Lower leg skin (tissue), 4 donors: ENCODE measurements at regions not wholly inside any gene's neighbourhood (a gene's known extent, or its start where the extent isn't known, plus 50 kb on each side); places are given as distances from the start of the nearest gene placed in this dataset.
A peak's percentile ranks its signal among the peaks of the same experiment; 100 is the strongest.

ENCODE experiments used
- DNase-seq, 2 donors: peaks; one replicate each; pipeline ENCODE4 v3.0.0-alpha.2; 2019; ENCODE audit warnings: low spot score in 2 of 2
- H3K4me3 ChIP-seq: fragments of 200-600 bp; sonication (generic); 2 replicates; pipeline ENCODE4 v1.5.1; 2017; ENCODE audit warnings: mild to moderate bottlenecking, low read depth; ENCODE audit not compliant: poor library complexity, severe bottlenecking
- CTCF ChIP-seq, 3 donors: fragments of 450-650 bp; IDR thresholded peaks; one replicate each; pipeline ENCODE4 v1.5.1; 2016; ENCODE audit warnings: antibody characterized with exemption in 3 of 3, mild to moderate bottlenecking in 3 of 3, moderate library complexity in 2 of 3
- POLR2A ChIP-seq, 2 donors: fragments of 450-650 bp; IDR thresholded peaks; one replicate each; pipeline ENCODE4 v1.6.1; 2016 to 2017; ENCODE audit warnings: antibody characterized with exemption in 2 of 2, mild to moderate bottlenecking in 1 of 2, moderate library complexity in 1 of 2
- WGBS, 2 donors: methylation state at CpG; one replicate each; pipeline ENCODE4 v1.1.5; 2018; 5-methylcytosine and 5-hydroxymethylcytosine counted together
- intact Hi-C: fragments of 100-400 bp; cut with DNase I; formaldehyde crosslinking; loops from one replicate; pipeline ENCODE4 v1.15.0; 2023; ENCODE audit warnings: low total_unique reads

GRCh38 chr13:40063278-40063698, 407.8 kb downstream of the COG6 start:
- no peak for DNase-seq
- intact Hi-C loops: no loop called here
- 31 to 43% methylated on average over 8 of the region's 8 CpGs for WGBS, 2 donors
- H3K4me3 ChIP-seq: no peak overlapping the region
- TF ChIP-seq CTCF (IDR thresholded peaks at IDR 0.05): no peak
- TF ChIP-seq POLR2A (IDR thresholded peaks at IDR 0.05): no peak

- no peak for DNase-seq
- intact Hi-C loops: no loop called here
- WGBS, 2 donors: 37 to 43% methylated on average over 1 of the region's 1 CpG
- TF ChIP-seq CTCF (IDR thresholded peaks at IDR 0.05) (no peak), POLR2A (IDR thresholded peaks at IDR 0.05) (no peak)
- H3K4me3 ChIP-seq: no peak overlapping the region
Measured at GRCh38 chr13:40063703-40064102, 408.2 kb downstream of the COG6 start.

- DNase-seq: peak in 1 of 2 donors; percentile 49
- TF ChIP-seq CTCF (IDR thresholded peaks at IDR 0.05): no peak
- no peak for TF ChIP-seq POLR2A (IDR thresholded peaks at IDR 0.05)
- intact Hi-C loops: no loop called here
- H3K4me3 ChIP-seq: no peak overlapping the region
- WGBS, 2 donors: 57 to 64% methylated on average over 10 of the region's 10 CpGs
Measured at GRCh38 chr13:40064154-40065097, 409.0 kb downstream of the COG6 start.

- intact Hi-C loops: no loop called here
Measured at GRCh38 chr13:40069173-40070044, 413.9 kb downstream of the COG6 start.

GRCh38 chr13:40070357-40070756, 414.9 kb downstream of the COG6 start:
- 90 to 92% methylated on average over 3 of the region's 3 CpGs for WGBS, 2 donors
- no peak overlapping the region for H3K4me3 ChIP-seq
- no peak for DNase-seq
- intact Hi-C loops: no loop called here
- TF ChIP-seq CTCF (IDR thresholded peaks at IDR 0.05): no peak
- no peak for TF ChIP-seq POLR2A (IDR thresholded peaks at IDR 0.05)

More at GRCh38 chr13:40069173-40070044, 413.9 kb downstream of the COG6 start:
- DNase-seq: peak; percentile 69 to 93
- WGBS, 2 donors: 21 to 27% methylated on average over 11 of the region's 11 CpGs
- TF ChIP-seq CTCF (IDR thresholded peaks at IDR 0.05) (peak in 1 of 3 donors; percentile 38), POLR2A (IDR thresholded peaks at IDR 0.05) (no peak)
- H3K4me3 ChIP-seq: no peak overlapping the region
